Naive thymus-derived CD4-positive, alpha-beta T cell (primary cell): ENCODE measurements at regions not wholly inside any gene's neighbourhood (a gene's known extent, or its start where the extent isn't known, plus 50 kb on each side); places are given as distances from the start of the nearest gene placed in this dataset.
A peak's percentile ranks its signal among the peaks of the same experiment; 100 is the strongest.

Experiments
- ATAC-seq: fragments of 150-1000 bp; cut with Tn5 transposase; 2 replicates; pipeline ENCODE4 v1.10.0; 2021; ENCODE audit warnings: mild to moderate bottlenecking, moderate library complexity
- CTCF ChIA-PET: fragments of 350-600 bp; sonication (Branson Sonifier 250); formaldehyde crosslinking; loops from one replicate; lab custom pipeline; 2021; ENCODE audit warnings: antibody characterized with exemption; lab: Charles Lee
- POLR2A ChIA-PET: fragments of 350-600 bp; sonication (Branson Sonifier 250); formaldehyde crosslinking; loops from one replicate; lab custom pipeline; 2021; ENCODE audit warnings: antibody characterized with exemption, inconsistent platforms; lab: Charles Lee
- DNase-seq, 9 donors: peaks; one replicate each; pipeline versions ENCODE4 v3.0.0 to v3.0.0-alpha.2; 2020 to 2022; ENCODE audit warnings: mixed read lengths in 1 of 9
- H3K27ac ChIP-seq: one replicate; pipeline ENCODE4 v1.7.0; 2013; ENCODE audit warnings: mild to moderate bottlenecking, low read depth, low read length, moderate library complexity
- H3K27me3 ChIP-seq, 2 donors: one replicate each; pipeline ENCODE4 v1.7.0; 2013; ENCODE audit warnings: low read length in 2 of 2, mild to moderate bottlenecking in 2 of 2, moderate library complexity in 2 of 2; ENCODE audit not compliant: control insufficient read depth in 2 of 2, insufficient read depth in 2 of 2
- H3K36me3 ChIP-seq, 3 experiments: 1 replicate in 2 of 3; 2 replicates in 1 of 3; pipeline ENCODE4 v1.7.0; 2013; ENCODE audit warnings: low read length in 3 of 3, mild to moderate bottlenecking in 3 of 3, moderate library complexity in 1 of 3; ENCODE audit not compliant: insufficient read depth in 3 of 3, control insufficient read depth in 2 of 3
- H3K4me1 ChIP-seq, 2 donors: one replicate each; pipeline ENCODE4 v1.7.0; 2013; ENCODE audit warnings: low read length in 2 of 2, mild to moderate bottlenecking in 2 of 2, moderate library complexity in 1 of 2; ENCODE audit not compliant: control insufficient read depth in 2 of 2, insufficient read depth in 2 of 2
- H3K4me3 ChIP-seq: 2 replicates; pipeline ENCODE4 v1.7.0; 2013; ENCODE audit warnings: mild to moderate bottlenecking, low read length
- H3K9me3 ChIP-seq, 3 experiments: 1 replicate in 2 of 3; 2 replicates in 1 of 3; pipeline ENCODE4 v1.7.0; 2013; ENCODE audit warnings: low read length in 3 of 3; ENCODE audit not compliant: control insufficient read depth in 2 of 3
- H3K27ac Mint-ChIP-seq, 9 donors: one replicate each; pipeline ENCODE4 v1.8.0; 2020 to 2022; ENCODE audit warnings: mixed read lengths in 9 of 9, mild to moderate bottlenecking in 8 of 9, moderate library complexity in 5 of 9, inconsistent platforms in 2 of 9
- H3K27me3 Mint-ChIP-seq, 5 donors: one replicate each; pipeline ENCODE4 v1.8.0; 2021 to 2022; ENCODE audit warnings: mixed read lengths in 5 of 5, mild to moderate bottlenecking in 1 of 5
- H3K36me3 Mint-ChIP-seq, 5 donors: one replicate each; pipeline ENCODE4 v1.8.0; 2020 to 2022; ENCODE audit warnings: mixed read lengths in 5 of 5, mild to moderate bottlenecking in 3 of 5, inconsistent platforms in 1 of 5
- H3K4me1 Mint-ChIP-seq, 7 donors: one replicate each; pipeline ENCODE4 v1.8.0; 2020 to 2022; ENCODE audit warnings: mixed read lengths in 7 of 7, mild to moderate bottlenecking in 3 of 7, inconsistent platforms in 1 of 7
- H3K4me3 Mint-ChIP-seq, 10 donors: one replicate each; pipeline ENCODE4 v1.8.0; 2020 to 2022; ENCODE audit warnings: mild to moderate bottlenecking in 10 of 10, mixed read lengths in 10 of 10, moderate library complexity in 6 of 10, inconsistent platforms in 2 of 10
- H3K9me3 Mint-ChIP-seq, 11 donors: one replicate each; pipeline ENCODE4 v1.8.0; 2020 to 2022; ENCODE audit warnings: mixed read lengths in 11 of 11, mild to moderate bottlenecking in 4 of 11, inconsistent platforms in 1 of 11, moderate library complexity in 1 of 11
- intact Hi-C, 2 donors: fragments of 100-400 bp; cut with micrococcal nuclease; formaldehyde crosslinking; loops; one replicate each; pipeline ENCODE4 v1.15.1; 2023

DNA sequence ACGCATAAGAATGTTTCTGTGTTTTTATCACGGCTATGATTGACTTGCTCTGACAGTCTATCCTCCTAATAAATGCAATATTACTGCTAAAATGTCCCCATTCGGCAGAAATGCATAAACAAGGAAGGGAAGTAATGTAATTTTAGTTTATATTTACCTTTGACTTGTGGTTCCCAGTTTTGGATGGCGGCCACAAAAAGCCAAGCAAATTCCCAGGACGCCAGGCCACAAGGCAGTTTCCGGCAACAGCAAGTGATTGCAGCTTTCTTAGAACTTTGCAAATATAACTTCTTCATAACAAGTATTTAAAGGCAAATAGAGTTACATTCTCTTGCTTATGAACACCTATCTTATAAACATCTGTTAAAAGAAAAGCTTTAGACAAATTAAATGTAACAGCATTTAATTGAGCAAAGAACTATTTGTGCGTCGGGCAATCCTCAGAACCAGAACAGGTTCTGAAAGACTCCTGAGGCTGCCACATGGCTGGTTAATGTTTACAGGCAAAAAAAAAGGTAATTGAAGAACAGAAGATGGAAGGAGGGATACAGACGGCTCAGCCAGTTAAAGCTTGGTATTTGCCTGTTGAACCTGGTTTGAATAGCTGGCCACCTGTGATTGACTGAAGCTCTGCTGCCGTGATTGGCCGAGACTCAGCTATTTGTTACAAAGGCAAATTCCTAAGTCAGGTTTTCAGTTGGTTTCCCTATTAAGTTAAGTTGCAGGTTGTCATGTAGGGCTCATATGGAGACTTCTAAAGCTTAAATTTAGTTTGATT lies 80.8 kb downstream of the C21orf91 start:
- CTCF ChIA-PET: no interaction called here
- H3K4me3 ChIP-seq: no peak overlapping the region
- POLR2A ChIA-PET: no interaction called here
- no peaks in the 10 kb centered on the region for H3K27me3 ChIP-seq
- Mint-ChIP-seq H3K27me3 (no peaks in the 10 kb centered on the region), H3K27ac (no peak overlapping the region), H3K4me3 (no peak overlapping the region), H3K36me3 (peaks cover 0 to 8% (median 0%) of the 10 kb centered on the region in 5 donors), H3K9me3 (peaks cover 0 to 11% (median 2%) of the 10 kb centered on the region in 11 donors), H3K4me1 (peaks cover 0 to 5% (median 0%) of the 10 kb centered on the region in 7 donors)
- ATAC-seq (no peak), DNase-seq (no peak)
- no peak overlapping the region for H3K27ac ChIP-seq
- no peaks in the 10 kb centered on the region for H3K4me1 ChIP-seq
- intact Hi-C loops: no loop called here
- H3K36me3 ChIP-seq: no peaks in the 10 kb centered on the region
- H3K9me3 ChIP-seq: no peaks in the 10 kb centered on the region

DNA sequence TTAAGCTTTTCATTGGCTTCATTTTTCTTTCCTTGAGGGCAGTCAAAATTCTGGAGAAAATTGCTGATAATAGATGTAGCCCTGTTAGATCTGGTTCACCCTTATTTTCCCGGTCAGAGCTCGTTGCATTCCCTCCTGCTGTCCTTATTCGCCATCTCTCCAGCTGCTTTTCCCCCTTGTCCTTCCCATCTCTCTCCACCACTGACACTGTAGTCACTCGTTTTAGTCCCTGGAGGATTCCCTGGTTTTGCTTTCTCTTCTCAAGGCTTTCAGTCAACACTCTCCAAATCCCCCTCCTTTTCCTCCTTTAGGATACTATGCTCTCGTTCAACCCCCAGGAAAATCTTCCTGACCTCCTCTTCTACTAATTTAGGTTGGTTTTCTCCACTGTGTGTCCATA lies 83.1 kb downstream of the C21orf91 start:
- ATAC-seq (no peak), DNase-seq (no peak)
- no peak overlapping the region for H3K4me3 ChIP-seq
- Mint-ChIP-seq H3K27me3 (peaks cover 0 to under 1% (median 0%) of the 10 kb centered on the region in 5 donors), H3K4me3 (peak overlapping the region in 1 of 10 donors; percentile 23), H3K27ac (no peak overlapping the region), H3K4me1 (peaks cover 0 to 4% (median 0%) of the 10 kb centered on the region in 7 donors), H3K36me3 (peaks cover 0 to 4% (median 0%) of the 10 kb centered on the region in 5 donors), H3K9me3 (peaks cover 0 to 6% (median 0%) of the 10 kb centered on the region in 11 donors)
- H3K9me3 ChIP-seq: no peaks in the 10 kb centered on the region
- H3K4me1 ChIP-seq: no peaks in the 10 kb centered on the region
- H3K27me3 ChIP-seq: no peaks in the 10 kb centered on the region
- no peaks in the 10 kb centered on the region for H3K36me3 ChIP-seq
- intact Hi-C loops: no loop called here
- ChIA-PET CTCF (no interaction called here), POLR2A (no interaction called here)
- H3K27ac ChIP-seq: no peak overlapping the region

DNA sequence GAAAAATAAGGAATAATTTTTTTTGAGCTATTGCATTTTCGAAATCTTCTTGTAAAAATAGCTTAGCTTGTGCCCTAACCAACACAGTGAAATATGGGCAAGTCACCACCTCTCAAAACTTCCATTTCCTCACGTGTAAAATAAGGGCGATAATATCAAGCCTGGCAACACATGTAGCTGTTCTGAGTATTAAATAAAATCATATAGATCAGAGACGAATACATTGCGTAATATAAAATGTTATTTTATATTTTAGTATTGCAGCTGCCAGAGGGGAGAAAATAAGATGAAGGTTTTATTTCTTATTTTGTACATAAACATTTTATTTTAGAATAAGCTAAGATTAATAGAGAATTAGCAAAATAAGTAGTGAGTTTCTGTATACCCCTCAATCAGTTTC lies 85.9 kb downstream of the C21orf91 start:
- no peak overlapping the region for H3K27ac Mint-ChIP-seq
- H3K4me1 Mint-ChIP-seq: peaks cover 0 to 6% (median 0%) of the 10 kb centered on the region in 7 donors
- Histone ChIP-seq H3K27ac (no peak overlapping the region), H3K9me3 (no peaks in the 10 kb centered on the region), H3K4me1 (no peaks in the 10 kb centered on the region), H3K36me3 (no peaks in the 10 kb centered on the region), H3K27me3 (no peaks in the 10 kb centered on the region), H3K4me3 (no peak overlapping the region)
- H3K27me3 Mint-ChIP-seq: peaks cover 0 to 2% (median 0%) of the 10 kb centered on the region in 5 donors
- POLR2A ChIA-PET: no interaction called here
- no peak overlapping the region for H3K4me3 Mint-ChIP-seq
- peaks cover 0 to 2% (median 0%) of the 10 kb centered on the region in 11 donors for H3K9me3 Mint-ChIP-seq
- ATAC-seq (no peak), DNase-seq (no peak)
- CTCF ChIA-PET: interaction anchor here (0.7 kb wide), 1 partner anchor 29 kb away, joined by 3 read pairs; no protein-coding TSS in a partner anchor
- H3K36me3 Mint-ChIP-seq: no peaks in the 10 kb centered on the region
- intact Hi-C loops: no loop called here

DNA sequence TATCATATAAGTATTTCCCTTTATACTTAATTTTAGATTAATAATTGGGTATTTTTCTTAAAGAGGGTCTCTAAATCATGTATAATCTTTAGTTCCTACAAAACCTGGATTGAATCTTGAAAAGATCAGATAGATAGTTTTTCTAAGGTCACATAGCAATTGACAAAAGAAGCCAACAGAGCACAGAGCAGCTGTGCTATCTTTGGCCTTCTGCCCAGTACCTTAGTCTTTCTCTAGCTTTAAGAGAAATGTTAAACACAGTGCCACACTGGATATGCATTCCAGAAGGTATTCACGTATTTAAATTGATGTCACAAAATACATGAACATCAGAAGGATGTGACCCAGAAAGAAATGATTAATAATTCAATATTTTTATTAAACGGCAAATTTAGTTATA lies 86.8 kb downstream of the C21orf91 start:
- H3K4me3 Mint-ChIP-seq: no peak overlapping the region
- intact Hi-C loops: no loop called here
- ChIA-PET POLR2A (no interaction called here), CTCF (interaction anchor here (0.6 kb wide), 1 partner anchor 140 kb away, joined by 3 read pairs; no protein-coding TSS in a partner anchor)
- H3K9me3 Mint-ChIP-seq: peaks cover 0 to 2% (median 0%) of the 10 kb centered on the region in 11 donors
- Histone ChIP-seq H3K9me3 (no peaks in the 10 kb centered on the region), H3K4me3 (no peak overlapping the region), H3K27ac (no peak overlapping the region), H3K27me3 (no peaks in the 10 kb centered on the region), H3K4me1 (no peaks in the 10 kb centered on the region), H3K36me3 (no peaks in the 10 kb centered on the region)
- peaks cover 0 to 6% (median 0%) of the 10 kb centered on the region in 7 donors for H3K4me1 Mint-ChIP-seq
- DNase-seq (no peak), ATAC-seq (no peak)
- no peak overlapping the region for H3K27ac Mint-ChIP-seq
- H3K27me3 Mint-ChIP-seq: peaks cover 0 to 2% (median 0%) of the 10 kb centered on the region in 5 donors
- no peaks in the 10 kb centered on the region for H3K36me3 Mint-ChIP-seq

DNA sequence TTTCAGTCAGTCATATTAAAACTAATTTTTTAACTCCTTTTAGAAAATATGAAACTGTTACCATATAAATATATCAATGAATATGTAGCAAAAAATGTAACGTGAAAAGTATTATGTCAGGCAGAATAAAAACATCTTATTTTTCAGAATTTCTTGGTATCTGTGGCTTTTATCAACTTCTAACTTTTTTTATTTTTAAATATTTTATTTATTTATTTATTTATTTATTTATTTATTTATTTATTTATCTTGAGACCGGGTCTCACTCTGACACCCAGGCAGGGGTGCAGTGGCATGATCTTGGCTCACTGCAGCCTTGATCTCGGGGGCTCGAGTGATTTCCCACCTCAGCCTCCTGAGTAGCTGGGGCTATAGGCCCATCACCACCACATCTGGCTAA lies 87.6 kb downstream of the C21orf91 start:
- intact Hi-C loops: loop anchor here in 1 of 2 donors (2.0 kb wide), 1 partner anchor 87 kb away; the partner anchor contains the start of gene C21orf91
- H3K4me1 Mint-ChIP-seq: peaks cover 0 to 6% (median 0%) of the 10 kb centered on the region in 7 donors

DNA sequence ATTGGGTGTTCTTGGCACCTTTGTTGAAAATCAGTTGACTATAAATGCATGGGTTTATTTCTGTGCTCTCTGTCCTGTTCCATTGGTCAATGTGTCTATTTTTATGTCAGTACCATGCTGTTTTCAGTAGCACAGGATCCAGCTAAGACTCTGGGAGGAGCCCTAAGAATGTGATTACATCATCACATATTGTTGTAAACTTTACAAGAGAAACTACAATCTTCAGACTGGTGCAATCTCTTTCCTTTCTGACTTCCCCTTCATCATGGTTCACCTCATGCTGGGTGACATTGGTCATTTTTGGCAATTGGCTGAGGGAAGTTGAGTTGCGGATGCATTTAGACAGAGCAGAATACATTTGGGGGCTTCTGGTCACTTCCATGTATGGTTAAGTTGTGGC lies 88.4 kb downstream of the C21orf91 start:
- intact Hi-C loops: loop anchor here in 1 of 2 donors (1.0 to 2.0 kb wide), 2 partner anchors 88 to 173 kb away; partner anchors contain the start of gene C21orf91
- Mint-ChIP-seq H3K36me3 (no peaks in the 10 kb centered on the region), H3K9me3 (peaks cover 0 to 2% (median 0%) of the 10 kb centered on the region in 11 donors), H3K4me3 (no peak overlapping the region), H3K4me1 (peaks cover 0 to 6% (median 0%) of the 10 kb centered on the region in 7 donors), H3K27me3 (peaks cover 0 to 2% (median 0%) of the 10 kb centered on the region in 5 donors), H3K27ac (no peak overlapping the region)
- Histone ChIP-seq H3K27me3 (no peaks in the 10 kb centered on the region), H3K36me3 (no peaks in the 10 kb centered on the region), H3K4me1 (no peaks in the 10 kb centered on the region), H3K27ac (no peak overlapping the region), H3K4me3 (no peak overlapping the region), H3K9me3 (no peaks in the 10 kb centered on the region)
- CTCF ChIA-PET: no interaction called here
- peak; percentile 78 for ATAC-seq
- no peak for DNase-seq
- POLR2A ChIA-PET: no interaction called here

More for the DNA sequence above, 87.6 kb downstream of the C21orf91 start:
- Mint-ChIP-seq H3K36me3 (no peaks in the 10 kb centered on the region), H3K27me3 (peaks cover 0 to 2% (median 0%) of the 10 kb centered on the region in 5 donors), H3K9me3 (peaks cover 0 to 2% (median 0%) of the 10 kb centered on the region in 11 donors), H3K27ac (no peak overlapping the region), H3K4me3 (no peak overlapping the region)
- no peak for ATAC-seq
- Histone ChIP-seq H3K9me3 (no peaks in the 10 kb centered on the region), H3K36me3 (no peaks in the 10 kb centered on the region), H3K27me3 (no peaks in the 10 kb centered on the region), H3K4me1 (no peaks in the 10 kb centered on the region), H3K27ac (no peak overlapping the region), H3K4me3 (no peak overlapping the region)
- POLR2A ChIA-PET: no interaction called here
- CTCF ChIA-PET: interaction anchor here (0.6 kb wide), 1 partner anchor 139 kb away, joined by 3 read pairs; no protein-coding TSS in a partner anchor
- no peak for DNase-seq
